HFFc6 (cell line): ENCODE measurements at regions not wholly inside any gene's neighbourhood (a gene's known extent, or its start where the extent isn't known, plus 50 kb on each side); places are given as distances from the start of the nearest gene placed in this dataset.
A peak's percentile ranks its signal among the peaks of the same experiment; 100 is the strongest.

ENCODE experiments used
- DNase-seq: peaks from one replicate; pipeline ENCODE4 v3.0.0-alpha.2; 2018
- H3K27ac Mint-ChIP-seq: 2 replicates; pipeline ENCODE4 v1.8.0; 2020; ENCODE audit warnings: mild to moderate bottlenecking, mixed read lengths
- H3K27me3 Mint-ChIP-seq: 2 replicates; pipeline ENCODE4 v1.8.0; 2021; ENCODE audit warnings: mild to moderate bottlenecking, moderate library complexity, mixed read lengths; ENCODE audit not compliant: insufficient read depth
- H3K36me3 Mint-ChIP-seq: 2 replicates; pipeline ENCODE4 v1.8.0; 2021; ENCODE audit warnings: low read depth, mixed read lengths
- H3K4me1 Mint-ChIP-seq: 2 replicates; pipeline ENCODE4 v1.8.0; 2020; ENCODE audit warnings: low read depth, mixed read lengths
- H3K4me3 Mint-ChIP-seq: 2 replicates; pipeline ENCODE4 v1.8.0; 2020; ENCODE audit warnings: mild to moderate bottlenecking, moderate library complexity, mixed read lengths
- H3K9me3 Mint-ChIP-seq: 2 replicates; pipeline ENCODE4 v1.8.0; 2020; ENCODE audit warnings: mild to moderate bottlenecking, mixed read lengths
- TF ChIP-seq, protein P1 (sequence below): fragments of 200-600 bp; sonication (generic); IDR thresholded peaks from 2 replicates; pipeline ENCODE4 v1.5.0; 2021; ENCODE audit warnings: antibody characterized with exemption, mild to moderate bottlenecking

DNA sequence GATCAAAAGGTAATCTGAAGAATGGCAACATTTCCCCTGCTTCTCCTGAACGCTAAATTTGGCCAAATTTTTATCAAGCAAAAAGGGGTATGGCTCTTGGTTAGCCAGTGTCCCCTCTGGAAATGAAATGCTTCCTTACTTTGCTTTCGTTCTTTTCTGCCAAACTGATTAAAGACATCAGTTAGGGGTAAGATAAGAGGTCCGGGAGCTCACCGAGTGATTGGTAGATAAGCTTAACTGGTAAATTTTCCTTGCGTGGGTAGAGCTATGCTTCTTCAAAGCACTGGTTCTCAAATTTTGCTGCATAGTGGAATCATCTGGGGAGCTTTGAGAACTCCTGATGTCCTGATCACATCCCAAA is 62.7 kb upstream of the MAPRE2 start:
- Mint-ChIP-seq H3K36me3 (no peaks in the 10 kb centered on the region), H3K9me3 (no peaks in the 10 kb centered on the region), H3K4me3 (peak overlapping the region; percentile 85), H3K27ac (peak overlapping the region; percentile 89), H3K4me1 (peaks cover 30% of the 10 kb centered on the region), H3K27me3 (peaks cover 15% of the 10 kb centered on the region)
- no peak for DNase-seq
- TF ChIP-seq, protein P1, sequence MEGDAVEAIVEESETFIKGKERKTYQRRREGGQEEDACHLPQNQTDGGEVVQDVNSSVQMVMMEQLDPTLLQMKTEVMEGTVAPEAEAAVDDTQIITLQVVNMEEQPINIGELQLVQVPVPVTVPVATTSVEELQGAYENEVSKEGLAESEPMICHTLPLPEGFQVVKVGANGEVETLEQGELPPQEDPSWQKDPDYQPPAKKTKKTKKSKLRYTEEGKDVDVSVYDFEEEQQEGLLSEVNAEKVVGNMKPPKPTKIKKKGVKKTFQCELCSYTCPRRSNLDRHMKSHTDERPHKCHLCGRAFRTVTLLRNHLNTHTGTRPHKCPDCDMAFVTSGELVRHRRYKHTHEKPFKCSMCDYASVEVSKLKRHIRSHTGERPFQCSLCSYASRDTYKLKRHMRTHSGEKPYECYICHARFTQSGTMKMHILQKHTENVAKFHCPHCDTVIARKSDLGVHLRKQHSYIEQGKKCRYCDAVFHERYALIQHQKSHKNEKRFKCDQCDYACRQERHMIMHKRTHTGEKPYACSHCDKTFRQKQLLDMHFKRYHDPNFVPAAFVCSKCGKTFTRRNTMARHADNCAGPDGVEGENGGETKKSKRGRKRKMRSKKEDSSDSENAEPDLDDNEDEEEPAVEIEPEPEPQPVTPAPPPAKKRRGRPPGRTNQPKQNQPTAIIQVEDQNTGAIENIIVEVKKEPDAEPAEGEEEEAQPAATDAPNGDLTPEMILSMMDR, result no peak

GRCh38 chr18:34978953-34979608 is 62.1 kb upstream of the MAPRE2 start:
- Mint-ChIP-seq H3K27me3 (peaks cover 15% of the 10 kb centered on the region), H3K4me3 (peak overlapping the region; percentile 85), H3K27ac (peak overlapping the region; percentile 89), H3K36me3 (no peaks in the 10 kb centered on the region), H3K4me1 (peaks cover 30% of the 10 kb centered on the region), H3K9me3 (no peaks in the 10 kb centered on the region)
- peak; percentile 97 for DNase-seq
- TF ChIP-seq, protein P1, result no peak

- H3K27ac Mint-ChIP-seq, result no peak overlapping the region
- H3K4me3 Mint-ChIP-seq, result no peak overlapping the region
- H3K36me3 Mint-ChIP-seq, result no peaks in the 10 kb centered on the region
- TF ChIP-seq, protein P1, result no peak
- peaks cover 24% of the 10 kb centered on the region for H3K4me1 Mint-ChIP-seq
- DNase-seq, result no peak
- H3K27me3 Mint-ChIP-seq, result peaks cover 2% of the 10 kb centered on the region
- H3K9me3 Mint-ChIP-seq, result no peaks in the 10 kb centered on the region
These were observed 59.7 kb upstream of the MAPRE2 start for GRCh38 chr18:34981487-34981886.

DNA sequence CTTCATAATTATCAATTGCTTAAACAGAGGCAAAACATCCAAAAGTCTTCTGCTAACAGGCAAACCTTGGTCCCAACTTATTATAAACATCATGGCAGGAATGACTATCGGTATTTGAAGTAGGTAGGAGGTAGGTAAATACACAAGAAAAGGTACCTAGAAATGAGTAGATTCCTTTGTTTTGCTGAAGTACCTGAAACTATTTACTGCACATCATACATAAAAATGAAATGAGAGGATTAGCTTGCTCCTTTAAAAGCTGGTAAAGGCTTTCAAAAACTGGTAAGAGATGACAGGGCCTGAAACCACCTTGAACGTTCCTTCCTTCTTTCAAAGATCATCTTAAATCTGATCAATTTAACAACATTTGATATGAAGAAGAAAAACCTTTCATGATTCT is 55.2 kb upstream of the MAPRE2 start:
- peaks cover 10% of the 10 kb centered on the region for H3K4me1 Mint-ChIP-seq
- H3K4me3 Mint-ChIP-seq, result no peak overlapping the region
- H3K9me3 Mint-ChIP-seq, result no peaks in the 10 kb centered on the region
- H3K27ac Mint-ChIP-seq, result no peak overlapping the region
- no peaks in the 10 kb centered on the region; the same call in 1 of the 2 replicates for H3K27me3 Mint-ChIP-seq
- TF ChIP-seq, protein P1, result no peak
- no peak for DNase-seq
- H3K36me3 Mint-ChIP-seq, result no peaks in the 10 kb centered on the region

DNA sequence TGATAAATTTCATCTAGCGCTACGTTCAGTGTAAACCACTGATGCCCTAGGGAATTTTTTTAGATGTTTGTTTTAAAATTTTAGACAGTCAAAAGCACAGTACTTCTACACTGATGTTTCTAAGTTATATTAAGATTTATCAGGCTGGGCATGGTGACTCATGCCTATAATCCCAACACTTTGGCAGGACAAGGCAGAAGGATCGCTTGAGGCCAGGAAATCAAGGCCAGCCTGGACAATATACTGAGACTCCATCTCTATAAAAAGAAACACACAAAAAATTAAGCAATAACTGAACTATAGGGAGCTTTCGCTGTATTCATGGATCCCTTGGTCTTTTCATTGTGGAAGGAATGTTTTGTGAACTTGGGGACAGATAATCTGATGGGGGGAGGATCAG is 50.6 kb upstream of the MAPRE2 start:
- Mint-ChIP-seq H3K4me1 (peaks cover 14% of the 10 kb centered on the region), H3K36me3 (no peaks in the 10 kb centered on the region), H3K27me3 (peaks cover 2% of the 10 kb centered on the region), H3K9me3 (no peaks in the 10 kb centered on the region), H3K4me3 (no peak overlapping the region), H3K27ac (no peak overlapping the region)
- DNase-seq, result peak; percentile 59
- TF ChIP-seq, protein P1, result no peak
